GM19324 (cell line): ENCODE measurements at regions not wholly inside any gene's neighbourhood (a gene's known extent, or its start where the extent isn't known, plus 50 kb on each side); places are given as distances from the start of the nearest gene placed in this dataset.
A peak's percentile ranks its signal among the peaks of the same experiment; 100 is the strongest.

Source experiments
- ATAC-seq: cut with Tn5 transposase; IDR thresholded peaks from one replicate; pipeline ENCODE4 v1.9.1; 2021; ENCODE audit warnings: mild to moderate bottlenecking, moderate library complexity; ENCODE audit not compliant: unreplicated experiment, low FRiP score

DNA sequence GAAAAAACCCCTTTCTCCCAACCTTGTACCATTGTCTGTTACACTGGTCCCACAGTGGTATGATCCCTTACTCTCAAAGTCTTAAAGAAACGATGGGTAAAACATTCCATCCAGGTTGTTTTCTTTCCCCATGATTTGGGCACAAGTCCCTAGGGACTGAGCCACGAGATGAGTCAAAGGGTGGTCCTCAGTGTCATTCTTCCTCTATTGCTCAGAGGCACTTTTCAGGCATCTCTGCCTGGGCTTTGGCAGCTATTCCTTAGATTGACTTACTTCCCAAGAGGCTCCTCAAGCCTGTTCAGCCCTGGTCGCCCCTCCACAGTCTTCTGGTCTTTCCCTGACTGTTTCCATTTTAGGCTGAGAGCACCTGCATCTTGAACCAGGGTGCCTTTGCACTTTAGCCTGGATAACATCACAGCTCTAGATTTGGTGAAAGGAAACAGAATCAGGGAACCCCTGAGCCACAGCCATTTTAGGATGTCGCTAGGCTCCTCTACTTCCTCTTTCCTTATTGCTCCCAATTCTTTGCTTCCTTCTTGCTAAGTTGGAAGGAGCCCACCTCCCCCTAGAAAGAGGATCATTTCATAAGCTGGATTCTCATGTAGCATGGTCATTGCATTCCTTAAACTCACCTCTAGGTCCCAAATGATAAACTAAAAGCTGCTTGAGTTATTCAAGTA is 131.0 kb upstream of the TPRG1 start:
- no peak for ATAC-seq

DNA sequence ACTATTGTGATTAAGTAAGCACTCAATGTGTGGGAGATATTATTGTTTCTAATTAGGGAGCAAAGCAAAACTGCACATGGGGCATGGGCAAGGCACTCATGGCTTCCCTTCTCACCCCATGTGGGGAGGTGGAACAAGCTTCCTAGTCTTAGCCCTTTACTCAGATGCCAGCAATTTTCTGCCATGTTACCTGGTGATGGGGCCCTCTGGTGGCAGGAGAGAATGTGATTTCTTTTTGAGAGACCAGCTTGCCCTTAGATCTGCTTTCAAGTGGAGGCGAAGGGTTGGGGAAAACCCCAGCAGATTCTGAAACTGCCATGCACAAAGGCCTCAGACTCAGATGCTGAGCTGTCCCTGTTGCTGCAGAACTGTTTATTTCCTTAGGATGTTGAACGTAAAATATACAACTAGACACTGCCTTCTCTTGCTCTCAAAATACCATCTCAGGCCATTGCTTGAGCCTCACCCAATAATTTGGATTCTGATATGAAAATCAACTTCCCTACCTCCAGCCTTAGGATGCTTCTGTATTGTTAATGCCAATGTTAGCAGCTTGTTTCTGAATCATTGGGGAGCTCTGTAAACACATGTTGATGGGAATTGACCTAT is 130.2 kb upstream of the TPRG1 start:
- ATAC-seq, result peak; percentile 91

DNA sequence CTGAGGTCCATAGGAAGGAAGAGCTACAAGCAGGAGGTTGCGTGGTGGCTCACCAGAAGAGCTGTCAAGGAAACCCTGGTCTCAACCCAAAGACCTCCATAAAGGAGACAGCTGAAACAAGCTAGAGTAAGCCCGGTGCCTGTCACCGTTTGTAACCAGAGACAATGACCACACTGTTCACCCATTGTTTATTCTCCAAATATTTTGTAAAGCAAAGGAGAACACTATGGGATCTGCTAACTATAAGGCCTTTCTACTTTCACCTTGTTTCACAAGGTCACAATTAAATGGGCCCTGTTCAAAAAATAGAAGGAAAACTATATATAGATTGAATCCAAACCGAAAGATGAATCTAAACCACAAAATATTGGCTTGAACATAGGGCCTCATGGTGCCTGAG is 128.9 kb upstream of the TPRG1 start:
- ATAC-seq, result no peak

DNA sequence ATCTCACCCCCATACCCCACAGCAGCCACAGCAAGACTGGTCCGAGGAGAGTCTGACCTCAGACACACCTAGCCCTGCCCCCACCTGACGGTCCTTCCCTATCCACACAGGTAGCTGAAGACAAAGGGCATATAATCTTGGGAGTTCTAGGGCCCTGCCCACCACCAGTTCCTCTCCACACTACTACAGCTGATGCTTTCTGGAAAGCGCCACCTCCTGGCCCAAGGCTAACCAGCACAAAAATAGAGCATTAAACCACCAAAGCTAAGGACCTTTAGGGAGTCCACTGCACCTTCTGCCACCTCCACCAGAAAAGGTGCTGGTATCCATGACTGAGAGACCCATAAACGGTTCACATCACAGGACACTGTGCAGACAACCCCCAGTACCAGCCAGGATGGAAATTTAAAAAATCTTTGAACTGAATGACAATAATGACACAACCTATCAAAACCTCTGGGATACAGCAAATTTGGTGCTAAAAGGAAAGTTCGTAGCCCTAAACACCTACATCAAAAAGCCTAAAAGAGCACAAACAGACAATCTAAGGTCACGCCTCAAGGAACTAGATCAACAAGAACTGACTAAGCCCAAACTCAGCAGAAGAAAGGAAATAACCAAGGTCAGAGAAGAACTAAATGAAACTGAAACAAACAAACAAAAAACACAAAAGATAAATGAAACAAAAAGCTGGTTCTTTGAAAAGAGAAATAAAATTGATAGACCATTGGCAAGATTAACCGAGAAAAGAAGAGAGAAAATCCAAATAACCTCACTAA is 122.1 kb upstream of the TPRG1 start:
- no peak for ATAC-seq

DNA sequence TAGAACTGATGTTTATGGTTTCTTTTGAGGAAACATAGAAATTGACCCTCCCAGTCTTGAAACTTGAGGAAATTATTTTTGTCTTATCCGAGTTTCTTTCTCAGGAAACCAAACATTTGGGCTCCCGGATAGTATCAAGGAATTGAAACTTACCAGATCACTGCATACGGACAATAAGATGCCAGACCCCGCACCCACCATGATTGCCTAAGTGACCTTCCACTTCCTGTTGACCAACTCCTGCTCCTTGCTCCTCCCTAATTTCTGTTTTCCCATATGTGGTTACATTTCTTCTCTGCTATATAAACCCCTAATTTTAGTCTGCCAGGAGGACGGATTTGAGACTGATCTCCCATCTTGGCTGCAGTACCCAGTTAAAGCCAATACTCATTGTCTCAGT is 118.4 kb upstream of the TPRG1 start:
- ATAC-seq, result no peak

DNA sequence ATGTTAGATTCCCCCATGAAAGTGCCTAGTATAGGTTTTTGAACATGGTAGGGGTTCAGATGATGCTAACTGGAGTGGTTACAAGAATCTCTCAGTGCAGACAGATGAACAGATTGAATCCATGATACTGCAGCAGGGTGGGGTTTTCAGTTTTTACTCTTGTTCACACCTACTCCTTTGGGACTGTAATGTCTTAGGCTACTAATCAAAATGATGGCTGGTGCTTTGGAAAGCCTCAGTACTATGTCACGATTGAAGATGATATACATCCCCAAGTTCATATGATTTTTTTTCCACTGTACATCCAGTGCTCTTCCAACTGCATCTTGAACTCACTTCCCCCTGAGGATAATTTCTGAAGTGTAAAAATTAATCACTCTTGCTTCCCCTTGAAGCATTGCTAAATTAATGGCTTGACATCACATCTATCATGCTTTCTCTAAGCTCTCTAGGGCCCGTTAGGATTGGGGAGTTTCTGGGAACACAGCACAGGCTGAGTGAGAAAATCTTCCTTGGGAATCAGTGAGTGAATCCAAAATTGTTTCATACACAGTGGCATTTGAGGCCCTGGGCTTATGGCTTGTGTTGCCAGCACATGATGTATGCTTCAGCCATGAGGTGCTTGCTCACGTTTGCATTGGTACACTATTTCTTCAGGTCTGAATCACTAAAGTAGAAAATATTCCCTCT is 115.0 kb upstream of the TPRG1 start:
- ATAC-seq, result no peak

DNA sequence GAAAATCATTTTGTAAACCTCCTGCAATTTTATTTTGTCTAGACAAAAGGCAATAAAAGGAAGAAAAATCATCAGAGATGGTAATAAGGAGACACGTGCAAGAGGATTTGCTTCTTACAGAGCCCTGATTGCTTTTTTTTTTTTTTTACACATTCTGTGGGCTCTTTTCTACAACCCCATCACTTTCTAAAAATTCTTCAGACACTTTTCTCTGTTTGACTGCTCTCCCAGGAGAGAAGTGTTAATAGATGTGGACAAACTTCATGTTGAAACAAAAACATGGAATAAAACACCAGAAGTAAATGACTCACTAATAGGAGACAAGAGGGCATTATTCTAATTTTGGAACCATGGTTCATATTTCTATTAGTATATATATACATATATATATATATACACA is 114.4 kb upstream of the TPRG1 start:
- no peak for ATAC-seq

DNA sequence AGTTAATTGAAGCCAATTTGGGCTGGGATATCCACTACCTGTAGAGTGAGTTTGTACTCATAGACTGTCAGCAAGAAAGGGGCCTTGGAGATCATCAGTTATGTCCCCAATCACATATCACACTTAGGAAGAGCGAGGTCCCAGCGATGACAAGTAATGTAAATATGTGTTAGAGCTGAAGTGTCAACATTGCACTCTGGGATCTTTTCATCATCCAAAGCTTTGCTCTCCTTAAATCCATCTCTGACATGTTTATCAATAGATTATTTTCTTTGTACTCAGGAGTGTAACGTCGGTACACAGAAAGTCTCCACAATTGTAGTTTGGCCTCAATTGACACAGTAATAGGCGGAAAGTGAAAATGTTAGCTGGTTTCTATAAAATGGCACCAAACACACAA is 113.7 kb upstream of the TPRG1 start:
- no peak for ATAC-seq

DNA sequence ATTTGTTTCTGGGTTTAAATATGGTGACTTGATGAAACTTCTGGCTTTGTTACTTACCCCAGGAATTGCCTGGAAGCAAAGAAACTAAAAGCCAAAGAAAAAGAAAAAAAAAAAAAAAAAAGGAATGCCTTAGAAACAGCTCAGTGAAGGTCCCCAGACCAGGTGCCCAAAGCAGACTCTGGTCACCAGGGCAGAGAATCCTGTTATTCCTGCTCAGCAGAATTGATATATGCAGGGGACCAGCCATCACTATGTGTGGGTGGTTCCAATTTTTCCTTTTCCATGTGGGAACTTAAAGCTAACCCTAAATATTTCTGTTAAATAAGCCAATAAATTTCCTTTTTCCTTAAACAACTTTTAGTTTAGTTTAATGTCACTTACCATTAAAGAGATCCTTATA is 100.8 kb upstream of the TPRG1 start:
- no peak for ATAC-seq

DNA sequence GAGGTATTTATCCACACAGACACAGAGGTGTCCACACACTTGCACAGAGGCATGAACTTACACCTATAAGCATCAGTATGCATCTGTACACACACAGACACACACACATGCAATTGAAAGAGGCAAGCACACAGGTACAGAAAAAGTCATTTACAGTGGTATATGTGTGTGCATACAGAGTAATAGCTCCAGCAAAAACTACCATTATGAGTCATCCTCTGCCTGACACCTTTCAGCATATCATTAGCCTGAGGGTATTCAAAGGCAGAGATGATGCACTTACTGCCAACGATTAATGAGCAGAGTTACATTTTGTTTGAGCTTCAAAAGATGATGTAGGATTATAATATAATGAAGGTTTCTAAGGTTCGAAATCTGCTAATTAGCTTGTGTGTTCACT is 100.3 kb upstream of the TPRG1 start:
- ATAC-seq, result no peak

DNA sequence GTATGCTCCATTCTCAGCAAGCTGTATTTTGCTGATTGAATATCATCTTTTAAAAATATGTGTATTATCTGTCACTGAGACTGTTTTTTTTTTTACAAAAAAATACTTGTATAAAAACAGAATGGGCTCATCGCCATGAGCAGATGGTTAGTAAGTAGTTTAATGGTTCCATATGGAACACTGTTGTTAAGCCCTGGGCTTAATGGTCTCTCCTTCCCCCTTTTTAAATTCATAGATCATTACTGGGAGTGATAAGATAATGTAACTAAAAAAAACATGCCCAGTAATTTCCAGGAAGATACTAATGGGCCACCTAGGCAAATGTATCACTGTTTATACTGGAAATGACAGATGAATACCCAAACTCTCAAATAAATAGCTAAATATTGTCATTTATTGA is 95.3 kb upstream of the TPRG1 start:
- no peak for ATAC-seq

DNA sequence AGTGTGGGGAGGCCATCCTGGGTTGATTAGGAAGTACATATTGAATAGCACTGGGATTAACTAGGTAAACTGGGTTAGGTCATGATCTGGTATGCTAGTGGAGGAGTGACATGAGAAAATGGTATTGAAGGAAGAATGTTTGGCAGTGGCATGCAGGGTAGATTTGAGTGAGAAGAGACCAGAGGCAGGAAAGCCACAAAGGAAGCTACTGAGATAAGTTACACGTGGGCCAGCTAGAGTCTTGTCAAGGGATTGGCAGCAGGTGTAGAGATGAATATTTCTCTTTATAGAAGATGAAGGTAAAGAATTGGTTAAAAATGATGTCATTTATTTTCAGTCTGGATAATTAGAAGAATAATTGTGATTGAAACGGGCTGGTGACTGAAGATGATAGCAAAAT is 91.0 kb upstream of the TPRG1 start:
- no peak for ATAC-seq

DNA sequence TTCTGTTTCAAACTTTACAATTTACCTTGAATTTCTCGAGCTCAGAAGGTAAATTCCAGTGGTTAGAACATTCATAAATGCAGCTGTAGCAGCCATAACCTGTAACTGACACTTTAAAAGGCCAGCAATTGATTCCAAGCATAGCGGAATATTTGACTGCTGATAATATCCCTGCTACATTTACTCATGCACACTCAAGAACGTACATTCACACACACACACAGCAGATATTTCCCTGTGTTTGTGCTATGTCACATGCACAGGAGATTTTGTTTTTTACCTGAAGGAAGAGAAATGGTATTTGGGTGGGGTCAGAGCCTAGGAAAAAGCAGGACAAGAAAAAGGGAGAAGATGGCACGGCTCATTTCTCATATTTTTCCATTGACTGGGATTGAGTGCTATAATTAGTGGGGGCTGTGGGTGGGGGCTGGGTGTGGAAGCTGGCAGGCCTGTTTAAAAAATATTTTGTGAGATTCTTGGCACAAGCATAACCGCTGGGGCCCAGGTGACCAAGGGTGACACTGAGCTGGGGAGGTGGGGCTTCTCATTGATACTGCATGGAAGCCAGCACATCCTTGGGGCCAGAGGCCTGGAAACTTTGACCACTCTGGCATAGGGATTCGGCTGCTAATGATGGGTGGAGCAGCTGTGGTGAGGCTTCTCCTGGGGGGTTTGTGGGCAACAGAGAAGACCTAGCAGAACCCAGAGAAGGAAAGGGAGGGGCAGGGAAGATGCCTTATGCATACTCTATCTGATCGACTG is 88.9 kb upstream of the TPRG1 start:
- ATAC-seq, result no peak

DNA sequence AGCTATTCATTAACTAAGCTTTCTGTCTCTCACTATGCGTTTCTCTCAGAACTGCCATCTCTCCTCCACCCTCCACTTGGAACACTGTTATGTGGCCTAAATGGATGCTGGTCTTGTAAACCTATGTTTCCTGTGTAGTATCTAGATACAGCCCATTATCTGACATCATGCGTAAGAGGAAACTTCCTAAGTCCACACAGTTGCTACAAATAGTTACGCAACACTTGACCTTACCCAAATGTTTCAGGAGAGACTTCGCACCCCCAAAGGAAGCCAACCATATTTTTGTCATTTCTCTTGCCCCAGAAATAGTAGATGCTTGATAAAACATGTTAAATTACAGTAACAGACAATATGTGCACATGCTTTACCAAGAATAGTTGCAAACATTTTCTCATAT is 87.2 kb upstream of the TPRG1 start:
- no peak for ATAC-seq

DNA sequence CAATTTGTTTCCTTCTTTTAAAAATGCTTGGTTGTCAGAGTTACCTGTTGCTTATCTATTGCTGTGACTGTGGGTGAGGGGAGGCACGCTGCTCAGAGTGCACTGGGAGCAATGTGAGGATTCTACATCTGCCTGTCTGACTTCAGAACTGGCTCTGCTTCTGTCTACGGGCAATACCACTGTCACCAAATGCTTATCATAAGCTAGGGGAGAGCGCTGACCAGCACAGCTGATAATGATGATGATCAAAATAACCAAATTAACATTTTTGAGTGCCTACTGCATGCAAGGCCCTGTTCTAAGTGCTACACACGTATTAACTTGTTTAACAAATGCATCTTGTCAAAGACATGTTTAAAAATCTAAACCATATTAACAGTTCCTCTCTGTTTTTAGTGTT is 79.2 kb upstream of the TPRG1 start:
- no peak for ATAC-seq

DNA sequence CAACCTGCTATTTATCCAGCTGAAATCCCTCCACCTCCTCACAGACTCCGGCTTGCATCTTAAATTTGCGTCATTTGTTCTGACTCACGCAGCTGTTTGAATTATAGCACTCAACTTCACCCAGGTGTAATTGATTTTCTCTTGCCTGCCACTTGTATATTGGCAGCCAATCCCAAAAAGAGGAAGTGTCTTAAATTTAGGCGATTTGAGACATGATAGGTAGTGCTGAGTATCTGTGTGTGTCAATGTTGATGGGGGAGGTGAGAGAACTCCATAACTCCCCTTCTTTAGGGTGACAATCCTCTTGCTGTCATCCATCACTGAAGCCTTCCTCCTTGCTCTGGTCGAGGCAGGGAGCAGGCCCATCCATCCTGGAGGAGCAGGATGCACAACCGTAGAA is 77.2 kb upstream of the TPRG1 start:
- ATAC-seq, result no peak

DNA sequence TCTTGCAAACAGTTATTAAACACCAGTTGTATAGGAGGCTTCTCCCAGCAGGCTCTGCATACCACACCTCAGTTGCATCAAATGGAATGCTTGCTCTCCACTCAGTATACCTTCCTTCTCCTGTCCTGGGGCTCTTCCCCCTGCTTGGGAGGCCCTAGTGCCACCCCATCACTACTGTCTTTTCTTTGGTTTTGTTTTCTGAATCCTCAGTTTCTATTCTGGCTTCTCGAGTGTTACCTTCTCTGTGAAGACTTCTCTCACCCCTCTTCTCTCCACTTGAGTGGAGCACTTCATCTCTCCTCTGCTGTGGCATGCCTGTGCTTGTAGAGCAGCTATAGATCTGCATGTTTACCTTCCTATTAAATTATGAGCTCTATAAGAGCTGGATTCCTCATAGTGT is 75.7 kb upstream of the TPRG1 start:
- no peak for ATAC-seq

DNA sequence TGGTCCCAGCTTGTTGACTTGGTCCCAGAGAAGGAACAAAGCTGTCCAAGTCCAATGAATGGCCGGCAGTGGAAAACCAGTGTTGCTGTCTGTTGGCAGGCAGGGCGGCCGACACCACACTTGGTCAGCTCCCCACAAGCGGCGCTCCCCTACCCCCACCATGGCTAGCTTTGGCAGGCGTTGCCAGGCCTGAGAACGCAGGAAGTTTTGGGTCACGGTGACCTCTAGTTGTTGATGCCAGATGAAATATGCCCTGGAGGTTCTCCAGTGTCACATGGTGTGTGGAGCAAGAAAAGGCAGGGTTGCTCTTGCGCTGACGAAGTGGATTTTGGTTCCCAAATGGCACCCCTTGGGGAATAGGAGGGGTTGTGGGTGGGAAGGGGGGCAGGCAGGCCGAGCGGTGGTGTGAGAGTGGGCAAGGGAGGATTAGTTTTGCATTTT is 72.7 kb upstream of the TPRG1 start:
- ATAC-seq, result no peak

DNA sequence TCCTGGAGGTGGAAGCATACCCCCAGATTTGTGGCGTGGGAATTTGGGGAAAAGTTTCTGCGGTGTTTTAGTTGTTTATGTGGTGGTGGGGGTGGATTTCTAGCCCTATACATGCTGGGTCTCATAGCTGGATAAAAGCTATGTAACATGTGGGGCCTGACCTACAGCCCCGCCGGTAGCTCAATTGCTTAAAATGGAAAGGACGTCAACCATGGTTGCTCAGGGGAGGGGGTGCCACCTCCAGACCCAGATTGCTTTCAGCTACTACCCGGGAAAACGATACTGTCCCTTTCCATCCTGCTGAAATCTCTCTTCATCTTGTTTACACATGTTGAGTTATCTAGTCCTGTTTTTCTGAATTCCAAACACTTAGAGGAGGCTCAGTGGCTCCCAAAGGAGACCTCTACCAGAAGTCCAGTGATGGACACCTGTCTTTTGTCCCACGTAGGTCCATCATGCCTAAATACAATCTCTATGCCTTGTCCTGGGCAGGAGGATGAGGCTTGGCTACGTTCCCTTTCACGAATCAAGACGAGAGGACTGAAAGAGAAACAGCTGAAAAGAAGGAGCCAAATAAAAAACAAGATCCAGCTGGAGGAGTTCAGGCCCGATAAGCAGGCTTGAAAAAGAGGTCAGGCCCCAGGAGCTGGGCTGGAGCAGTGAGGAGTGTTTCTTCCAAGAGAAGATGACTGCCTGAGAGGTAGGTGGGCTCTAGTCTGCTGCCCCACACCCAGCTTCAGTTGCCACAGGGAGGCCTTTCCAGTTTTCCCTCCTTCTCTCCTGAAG is 72.1 kb upstream of the TPRG1 start:
- no peak for ATAC-seq

DNA sequence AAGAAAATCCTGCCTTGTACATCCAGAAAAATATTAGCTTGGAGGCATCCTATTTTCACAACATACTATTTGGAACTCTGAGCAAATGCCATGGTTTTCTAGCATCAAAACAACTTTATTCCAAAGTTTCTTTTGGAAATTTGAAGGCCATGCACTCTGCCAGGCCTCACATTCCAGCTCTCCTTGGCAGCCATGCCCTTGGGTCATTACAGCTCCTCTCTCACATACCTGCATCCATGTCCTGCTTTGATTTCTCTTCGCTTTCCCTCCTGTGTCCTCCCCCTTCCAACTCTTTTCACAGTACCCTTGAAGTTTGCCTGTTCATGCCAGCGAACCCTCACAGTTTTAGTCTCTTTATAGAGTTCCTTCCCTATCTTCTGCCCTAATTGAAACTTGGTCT is 70.9 kb upstream of the TPRG1 start:
- ATAC-seq, result no peak
